Thyroid gland (tissue), 4 donors: ENCODE measurements at regions not wholly inside any gene's neighbourhood (a gene's known extent, or its start where the extent isn't known, plus 50 kb on each side); places are given as distances from the start of the nearest gene placed in this dataset.

Experiments
- DNase-seq, 2 donors: peaks; one replicate each; pipeline ENCODE4 v3.0.0-alpha.2; 2019
- H3K27ac ChIP-seq, 3 donors: fragments of 200-600 bp; sonication (generic); 1 replicate in 2 of 3; 2 replicates in 1 of 3; pipeline ENCODE4 v1.5.1; 2016 to 2019; ENCODE audit warnings: mild to moderate bottlenecking in 1 of 3, moderate library complexity in 1 of 3
- H3K27me3 ChIP-seq: fragments of 200-600 bp; sonication (generic); one replicate; pipeline ENCODE4 v1.5.1; 2019
- H3K36me3 ChIP-seq, 2 donors: fragments of 200-600 bp; sonication (generic); one replicate each; pipeline ENCODE4 v1.5.1; 2016 to 2019
- H3K4me1 ChIP-seq, 2 donors: fragments of 200-600 bp; sonication (generic); one replicate each; pipeline ENCODE4 v1.5.1; 2017 to 2019
- H3K4me3 ChIP-seq, 3 donors: fragments of 200-600 bp; sonication (generic); replicated peaks in 1 of 3; 1 replicate in 2 of 3; 2 replicates in 1 of 3; pipeline ENCODE4 v1.5.1; 2016; ENCODE audit warnings: mild to moderate bottlenecking in 1 of 3
- H3K9me3 ChIP-seq: fragments of 200-600 bp; sonication (generic); one replicate; pipeline ENCODE4 v1.5.1; 2017
- CTCF ChIP-seq, 6 experiments: fragments of 200-600 bp in 3 of 6; fragments of 450-650 bp in 3 of 6; sonication (generic) in 3 of 6; IDR thresholded peaks; one replicate each; pipeline ENCODE4 v1.5.1; 2016 to 2019; ENCODE audit warnings: antibody characterized with exemption in 6 of 6, mild to moderate bottlenecking in 2 of 6, inconsistent platforms in 1 of 6, moderate library complexity in 1 of 6
- POLR2A ChIP-seq, 2 donors: fragments of 450-650 bp; IDR thresholded peaks; one replicate each; pipeline ENCODE4 v1.6.1; 2017; ENCODE audit warnings: antibody characterized with exemption in 2 of 2, mild to moderate bottlenecking in 2 of 2, moderate library complexity in 1 of 2
- WGBS, 2 donors: methylation state at CpG; one replicate each; pipeline ENCODE4 v1.1.5; 2017; 5-methylcytosine and 5-hydroxymethylcytosine counted together
- intact Hi-C: fragments of 100-400 bp; cut with DNase I; formaldehyde crosslinking; loops from one replicate; pipeline ENCODE4 v1.15.1; 2023

GRCh38 chr6:43988801-43989200, 138.5 kb downstream of the MRPL14 start:
- Histone ChIP-seq H3K9me3 (no peaks in the 10 kb centered on the region), H3K36me3 (no peaks in the 10 kb centered on the region), H3K27ac (no peak overlapping the region), H3K27me3 (no peaks in the 10 kb centered on the region), H3K4me1 (peaks cover 5 to 7% of the 10 kb centered on the region in 2 donors), H3K4me3 (no peak overlapping the region)
- no peak for DNase-seq
- WGBS, 2 donors, result 92 to 94% methylated on average over 3 of the region's 3 CpGs
- intact Hi-C loops, result no loop called here
- TF ChIP-seq CTCF (IDR thresholded peaks at IDR 0.05) (no peak), POLR2A (IDR thresholded peaks at IDR 0.05) (no peak)

GRCh38 chr6:43987838-43988439, 139.3 kb downstream of the MRPL14 start:
- no peaks in the 10 kb centered on the region for H3K36me3 ChIP-seq
- H3K27me3 ChIP-seq, result no peaks in the 10 kb centered on the region
- H3K27ac ChIP-seq, result no peak overlapping the region
- WGBS, 2 donors, result 95 to 98% methylated on average over 4 to 7 of the region's 7 CpGs
- intact Hi-C loops, result no loop called here
- TF ChIP-seq CTCF (IDR thresholded peaks at IDR 0.05) (no peak), POLR2A (IDR thresholded peaks at IDR 0.05) (no peak)
- peaks cover 2 to 4% of the 10 kb centered on the region in 2 donors for H3K4me1 ChIP-seq
- no peak overlapping the region for H3K4me3 ChIP-seq
- no peak for DNase-seq
- H3K9me3 ChIP-seq, result no peaks in the 10 kb centered on the region

GRCh38 chr6:43986177-43986825, 141.0 kb downstream of the MRPL14 start:
- intact Hi-C loops, result no loop called here
- WGBS, 2 donors, result 76 to 79% methylated on average over 6 of the region's 7 CpGs

DNA sequence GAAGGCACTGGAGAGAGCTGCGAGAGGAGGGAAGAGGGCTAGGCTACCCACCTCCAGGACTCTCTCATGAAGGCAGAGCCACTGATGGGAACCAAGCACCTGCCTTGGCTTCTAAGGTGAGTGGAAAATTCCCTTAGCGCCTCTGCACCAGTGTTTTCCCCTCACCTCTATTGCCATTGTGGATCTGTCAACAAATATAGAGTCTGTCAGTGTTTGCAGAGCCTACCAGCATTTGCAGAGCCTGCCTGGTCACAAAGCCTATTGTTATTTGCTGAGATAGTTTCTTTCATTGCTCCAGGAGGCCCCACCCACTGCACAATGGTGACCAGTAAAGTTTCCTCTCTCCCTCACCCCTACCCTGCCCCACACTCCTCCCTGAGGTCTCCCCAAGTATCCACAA, 141.9 kb downstream of the MRPL14 start:
- intact Hi-C loops, result no loop called here
- H3K27ac ChIP-seq, result no peak overlapping the region
- peaks cover 2% of the 10 kb centered on the region in 2 donors for H3K4me1 ChIP-seq
- no peaks in the 10 kb centered on the region for H3K9me3 ChIP-seq
- WGBS, 2 donors, result 97 to 100% methylated on average over 2 of the region's 2 CpGs
- H3K4me3 ChIP-seq, result no peak overlapping the region
- H3K36me3 ChIP-seq, result no peaks in the 10 kb centered on the region
- TF ChIP-seq POLR2A (IDR thresholded peaks at IDR 0.05), result no peak
- no peak for TF ChIP-seq CTCF (IDR thresholded peaks at IDR 0.05)
- DNase-seq, result no peak
- no peaks in the 10 kb centered on the region for H3K27me3 ChIP-seq

More at GRCh38 chr6:43986177-43986825, 141.0 kb downstream of the MRPL14 start:
- Histone ChIP-seq H3K9me3 (no peaks in the 10 kb centered on the region), H3K27me3 (no peaks in the 10 kb centered on the region), H3K36me3 (no peaks in the 10 kb centered on the region), H3K27ac (no peak overlapping the region), H3K4me3 (no peak overlapping the region), H3K4me1 (no peaks in the 10 kb centered on the region)
- TF ChIP-seq CTCF (IDR thresholded peaks at IDR 0.05) (no peak), POLR2A (IDR thresholded peaks at IDR 0.05) (no peak)
- DNase-seq, result no peak
